GM12878 (cell line): ENCODE measurements at regions not wholly inside any gene's neighbourhood (a gene's known extent, or its start where the extent isn't known, plus 50 kb on each side); places are given as distances from the start of the nearest gene placed in this dataset.

Experiments used
- ATAC-seq: fragments of 200-7000 bp; cut with Tn5 transposase; 3 replicates; pipeline ENCODE4 v1.9.1; 2020; ENCODE audit warnings: mild to moderate bottlenecking, moderate library complexity
- BruUV-seq: library from RNA; stranded (reverse); fragments of 400-500 nt; replicated peaks from 2 replicates; lab custom pipeline; 2021; lab: Mats Ljungman, UMichigan
- CTCF ChIA-PET: fragments of 300-600 bp; sonication (Branson Sonifier 250); formaldehyde crosslinking; extraction: SDS; loops from one replicate; lab custom pipeline; 2021; ENCODE audit warnings: inconsistent platforms; lab: Yijun Ruan, JAX
- POLR2A ChIA-PET: fragments of 350-600 bp; formaldehyde crosslinking; extraction: SDS; loops from one replicate; lab custom pipeline; 2021; ENCODE audit warnings: inconsistent platforms; lab: Charles Lee
- RAD21 ChIA-PET: fragments of 300-600 bp; sonication (Branson Sonifier 250); formaldehyde crosslinking; loops from one replicate; lab custom pipeline; 2023; ENCODE audit warnings: antibody characterized with exemption; ENCODE audit not compliant: unreplicated experiment; lab: Charles Lee
- SMC1A ChIA-PET: fragments of 300-600 bp; sonication (Branson Sonifier 250); formaldehyde crosslinking; loops from one replicate; lab custom pipeline; 2023; ENCODE audit not compliant: unreplicated experiment, uncharacterized antibody; lab: Charles Lee
- DNase-seq: peaks from one replicate; pipeline ENCODE4 v3.0.0-alpha.2; 2011; ENCODE audit warnings: low read depth, low spot score
- FAIRE-seq: peaks from 3 replicates; lab custom pipeline; 2011; peaks lifted over from hg19 to GRCh38; lab: Jason Lieb, UNC
- H2AFZ ChIP-seq: 2 replicates; pipeline ENCODE4 v1.6.0; 2011; ENCODE audit warnings: low read depth, low read length, control low read depth; ENCODE audit not compliant: control insufficient read depth
- H3K27ac ChIP-seq: 2 replicates; pipeline ENCODE4 v1.5.1; 2011; ENCODE audit warnings: control low read depth; ENCODE audit not compliant: control insufficient read depth, insufficient read depth
- H3K27me3 ChIP-seq, 2 experiments: replicated peaks in 1 of 2; 2 replicates each; pipeline versions ENCODE4 v1.6.0 to v1.6.1; 2011; ENCODE audit warnings: low read length in 1 of 2; ENCODE audit not compliant: control insufficient read depth in 2 of 2, insufficient read depth in 2 of 2
- H3K36me3 ChIP-seq, 2 experiments: 2 replicates each; pipeline ENCODE4 v1.5.1; 2011; ENCODE audit warnings: low read length in 1 of 2; ENCODE audit not compliant: control insufficient read depth in 2 of 2, insufficient read depth in 2 of 2
- H3K4me1 ChIP-seq: 2 replicates; pipeline ENCODE4 v1.6.1; 2011; ENCODE audit warnings: mild to moderate bottlenecking, low read length, moderate library complexity, mixed read lengths; ENCODE audit not compliant: control insufficient read depth, insufficient read depth
- H3K4me2 ChIP-seq: 2 replicates; pipeline ENCODE4 v1.6.0; 2011; ENCODE audit warnings: control low read depth; ENCODE audit not compliant: control insufficient read depth, insufficient read depth
- H3K4me3 ChIP-seq: fragments of 200-600 bp; sonication (generic); 2 replicates; pipeline ENCODE4 v1.5.1; 2016
- H3K79me2 ChIP-seq: 2 replicates; pipeline ENCODE4 v1.6.0; 2011; ENCODE audit warnings: low read length; ENCODE audit not compliant: control insufficient read depth, insufficient read depth
- H3K9ac ChIP-seq: 2 replicates; pipeline ENCODE4 v1.8.0; 2011; ENCODE audit warnings: low read length, control low read depth, mixed read lengths; ENCODE audit not compliant: control insufficient read depth, insufficient read depth
- H3K9me3 ChIP-seq: replicated peaks from 3 replicates; pipeline ENCODE4 v1.5.1; 2011; ENCODE audit warnings: mild to moderate bottlenecking, low read length; ENCODE audit not compliant: control insufficient read depth, insufficient read depth
- H4K20me1 ChIP-seq: 2 replicates; pipeline ENCODE4 v1.6.0; 2011; ENCODE audit not compliant: control insufficient read depth, insufficient read depth
- BHLHE40 ChIP-seq, 2 experiments: fragments of 450-650 bp in 1 of 2; IDR thresholded peaks; 2 replicates each; pipeline ENCODE4 v1.6.1; 2011 to 2017; ENCODE audit warnings: low read depth in 2 of 2, borderline replicate concordance in 1 of 2, improper control_type of control experiment in 1 of 2, low read length in 1 of 2, mild to moderate bottlenecking in 1 of 2
- CHD2 ChIP-seq: IDR thresholded peaks from 2 replicates; pipeline ENCODE4 v1.6.1; 2011; ENCODE audit warnings: low read depth, low read length, improper control_type of control experiment, borderline replicate concordance
- E4F1 ChIP-seq: fragments of 450-650 bp; IDR thresholded peaks from 2 replicates; pipeline ENCODE4 v1.6.1; 2018; ENCODE audit warnings: borderline replicate concordance, mild to moderate bottlenecking; ENCODE audit not compliant: partially characterized antibody
- HCFC1 ChIP-seq: fragments of 150-350 bp; IDR thresholded peaks from 2 replicates; pipeline ENCODE4 v1.6.1; 2014; ENCODE audit warnings: low read length
- IKZF1 ChIP-seq: fragments of 450-650 bp; conservative IDR thresholded peaks from 2 replicates; pipeline ENCODE4 v1.6.1; 2017; ENCODE audit warnings: antibody characterized with exemption, mild to moderate bottlenecking
- IRF5 ChIP-seq: fragments of 450-650 bp; IDR thresholded peaks from 2 replicates; pipeline ENCODE4 v1.6.1; 2017; ENCODE audit warnings: borderline replicate concordance
- NFXL1 ChIP-seq: fragments of 450-650 bp; IDR thresholded peaks from 2 replicates; pipeline ENCODE4 v1.6.1; 2017; ENCODE audit warnings: antibody characterized with exemption, mild to moderate bottlenecking, borderline replicate concordance
- POLR2AphosphoS5 ChIP-seq: IDR thresholded peaks from 2 replicates; pipeline ENCODE4 v1.6.1; 2011; ENCODE audit warnings: mild to moderate bottlenecking, low read length, inconsistent platforms
- RFX5 ChIP-seq: IDR thresholded peaks from 2 replicates; pipeline ENCODE4 v1.6.1; 2011; ENCODE audit warnings: low read depth, low read length, improper control_type of control experiment
- SIN3A ChIP-seq: IDR thresholded peaks from 2 replicates; pipeline ENCODE4 v1.6.1; 2012; ENCODE audit warnings: low read depth, low read length, improper control_type of control experiment
- SIX5 ChIP-seq: IDR thresholded peaks from 2 replicates; pipeline ENCODE4 v1.6.1; 2011; ENCODE audit warnings: mild to moderate bottlenecking, low read depth, low read length, moderate library complexity; ENCODE audit not compliant: severe bottlenecking
- SMAD5 ChIP-seq: IDR thresholded peaks from 2 replicates; pipeline ENCODE4 v1.6.1; 2016; ENCODE audit warnings: antibody characterized with exemption, low read depth
- SREBF2 ChIP-seq: IDR thresholded peaks from 2 replicates; pipeline ENCODE4 v1.6.1; 2012; ENCODE audit warnings: mild to moderate bottlenecking, low read length
- TAF1 ChIP-seq: IDR thresholded peaks from 2 replicates; pipeline ENCODE4 v1.6.1; 2011; ENCODE audit warnings: mild to moderate bottlenecking, low read depth, low read length, borderline replicate concordance
- WGBS: methylation state at CpG from one replicate; pipeline ENCODE4 v1.1.6; 2016; ENCODE audit warnings: low lambda C conversion rate; ENCODE audit not compliant: insufficient replicate concordance, insufficient coverage; ENCODE audit errors: missing lambda C conversion rate; 5-methylcytosine and 5-hydroxymethylcytosine counted together
- in situ Hi-C: fragments of 300-500 bp; cut with MboI; formaldehyde crosslinking; loops from 9 replicates; pipeline ENCODE4 v1.14.3; 2018; ENCODE audit warnings: mixed read lengths
- intact Hi-C: fragments of 100-400 bp; cut with micrococcal nuclease; formaldehyde crosslinking; loops from one replicate; pipeline ENCODE4 v1.14.2; 2022; ENCODE audit not compliant: unreplicated experiment
- TF ChIP-seq, protein P1 (sequence below): IDR thresholded peaks from 2 replicates; pipeline ENCODE4 v1.6.1; 2012; ENCODE audit warnings: low read length, inconsistent platforms
- TF ChIP-seq, protein P2 (sequence below): fragments of 150-350 bp; IDR thresholded peaks from 2 replicates; pipeline ENCODE4 v1.6.1; 2016; ENCODE audit warnings: low read depth, low read length

GRCh38 chr5:19002111-19002510 lies 985.9 kb downstream of the CDH18 start (continued):
- TF ChIP-seq IRF5: no peak
- TF ChIP-seq CHD2: no peak
- TF ChIP-seq HCFC1: no peak

GRCh38 chr5:19018822-19019221 lies 969.2 kb downstream of the CDH18 start:
- Histone ChIP-seq H3K4me1 (no peaks in the 10 kb centered on the region), H3K27ac (no peak overlapping the region), H3K9ac (no peak overlapping the region), H3K4me2 (no peak overlapping the region), H3K9me3 (no peaks in the 10 kb centered on the region), H3K79me2 (no peaks in the 10 kb centered on the region), H4K20me1 (no peaks in the 10 kb centered on the region), H2AFZ (no peak overlapping the region), H3K4me3 (no peak overlapping the region), H3K36me3 (no peaks in the 10 kb centered on the region), H3K27me3 (no peaks in the 10 kb centered on the region)
- no peak for DNase-seq
- intact Hi-C loops: no loop called here
- in situ Hi-C loops: no loop called here
- POLR2A ChIA-PET: interaction anchor here (0.6 kb wide), 1 partner anchor 206 kb away, joined by 3 read pairs; no protein-coding TSS in a partner anchor
- SMC1A ChIA-PET: no interaction called here
- 6% methylated on average over 5 of the region's 5 CpGs for WGBS
- CTCF ChIA-PET: no interaction called here
- no peak for FAIRE-seq
- ATAC-seq: no peak
- no TSS peak for BruUV-seq
- RAD21 ChIA-PET: no interaction called here
- TF ChIP-seq IKZF1: no peak
- TF ChIP-seq, protein P1, sequence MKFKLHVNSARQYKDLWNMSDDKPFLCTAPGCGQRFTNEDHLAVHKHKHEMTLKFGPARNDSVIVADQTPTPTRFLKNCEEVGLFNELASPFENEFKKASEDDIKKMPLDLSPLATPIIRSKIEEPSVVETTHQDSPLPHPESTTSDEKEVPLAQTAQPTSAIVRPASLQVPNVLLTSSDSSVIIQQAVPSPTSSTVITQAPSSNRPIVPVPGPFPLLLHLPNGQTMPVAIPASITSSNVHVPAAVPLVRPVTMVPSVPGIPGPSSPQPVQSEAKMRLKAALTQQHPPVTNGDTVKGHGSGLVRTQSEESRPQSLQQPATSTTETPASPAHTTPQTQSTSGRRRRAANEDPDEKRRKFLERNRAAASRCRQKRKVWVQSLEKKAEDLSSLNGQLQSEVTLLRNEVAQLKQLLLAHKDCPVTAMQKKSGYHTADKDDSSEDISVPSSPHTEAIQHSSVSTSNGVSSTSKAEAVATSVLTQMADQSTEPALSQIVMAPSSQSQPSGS: no peak
- no peak for TF ChIP-seq RFX5
- no peak for TF ChIP-seq SIX5
- TF ChIP-seq E4F1: no peak
- no peak for TF ChIP-seq NFXL1
- TF ChIP-seq SREBF2: no peak
- no peak for TF ChIP-seq TAF1
- TF ChIP-seq SIN3A: no peak
- TF ChIP-seq BHLHE40 (IDR thresholded peaks at IDR 0.05; ENCODE audit: borderline replicate concordance in 1 of 2, low read depth in 2 of 2, low read length in 1 of 2): no peak
- TF ChIP-seq SMAD5: no peak
- TF ChIP-seq POLR2AphosphoS5: no peak
- TF ChIP-seq, protein P2, sequence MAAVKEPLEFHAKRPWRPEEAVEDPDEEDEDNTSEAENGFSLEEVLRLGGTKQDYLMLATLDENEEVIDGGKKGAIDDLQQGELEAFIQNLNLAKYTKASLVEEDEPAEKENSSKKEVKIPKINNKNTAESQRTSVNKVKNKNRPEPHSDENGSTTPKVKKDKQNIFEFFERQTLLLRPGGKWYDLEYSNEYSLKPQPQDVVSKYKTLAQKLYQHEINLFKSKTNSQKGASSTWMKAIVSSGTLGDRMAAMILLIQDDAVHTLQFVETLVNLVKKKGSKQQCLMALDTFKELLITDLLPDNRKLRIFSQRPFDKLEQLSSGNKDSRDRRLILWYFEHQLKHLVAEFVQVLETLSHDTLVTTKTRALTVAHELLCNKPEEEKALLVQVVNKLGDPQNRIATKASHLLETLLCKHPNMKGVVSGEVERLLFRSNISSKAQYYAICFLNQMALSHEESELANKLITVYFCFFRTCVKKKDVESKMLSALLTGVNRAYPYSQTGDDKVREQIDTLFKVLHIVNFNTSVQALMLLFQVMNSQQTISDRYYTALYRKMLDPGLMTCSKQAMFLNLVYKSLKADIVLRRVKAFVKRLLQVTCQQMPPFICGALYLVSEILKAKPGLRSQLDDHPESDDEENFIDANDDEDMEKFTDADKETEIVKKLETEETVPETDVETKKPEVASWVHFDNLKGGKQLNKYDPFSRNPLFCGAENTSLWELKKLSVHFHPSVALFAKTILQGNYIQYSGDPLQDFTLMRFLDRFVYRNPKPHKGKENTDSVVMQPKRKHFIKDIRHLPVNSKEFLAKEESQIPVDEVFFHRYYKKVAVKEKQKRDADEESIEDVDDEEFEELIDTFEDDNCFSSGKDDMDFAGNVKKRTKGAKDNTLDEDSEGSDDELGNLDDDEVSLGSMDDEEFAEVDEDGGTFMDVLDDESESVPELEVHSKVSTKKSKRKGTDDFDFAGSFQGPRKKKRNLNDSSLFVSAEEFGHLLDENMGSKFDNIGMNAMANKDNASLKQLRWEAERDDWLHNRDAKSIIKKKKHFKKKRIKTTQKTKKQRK: no peak
